ENCODE measurements at regions not wholly inside any gene's neighbourhood (a gene's known extent, or its start where the extent isn't known, plus 50 kb on each side); places are given as distances from the start of the nearest gene placed in this dataset.
"Not testable (repeated sequence)": the region's sequence is repeated elsewhere in the genome, so short reads cannot be mapped to it uniquely, and the experiment has no call there.

GRCh38 chr10:95137990-95138625, 55.9 kb upstream of the ACSM6 start:
- not testable (repeated sequence) for FAIRE-seq

GRCh38 chr10:95134490-95134889, 59.5 kb upstream of the ACSM6 start:
- FAIRE-seq (no peak), DNase-seq (ENCODE audit: insufficient read length, low spot score) (no peak)

More at GRCh38 chr10:95137990-95138625, 55.9 kb upstream of the ACSM6 start:
- not testable (repeated sequence) for DNase-seq (ENCODE audit: insufficient read length, low spot score)

- no peak for DNase-seq (ENCODE audit: insufficient read length, low spot score)
- no peak for FAIRE-seq
These were observed 60.0 kb upstream of the ACSM6 start for GRCh38 chr10:95133997-95134396.

- FAIRE-seq (peak; percentile 86), DNase-seq (ENCODE audit: insufficient read length, low spot score) (peak; percentile 42)
These were observed 60.9 kb upstream of the ACSM6 start for GRCh38 chr10:95133016-95133752.

- not testable (repeated sequence) for FAIRE-seq; DNase-seq (ENCODE audit: insufficient read length, low spot score)
These were observed 61.1 kb upstream of the CYP2C8 start for GRCh38 chr10:95130429-95130828.

GRCh38 chr10:95125582-95125981, 56.3 kb upstream of the CYP2C8 start:
- DNase-seq (ENCODE audit: insufficient read length, low spot score) (no peak), FAIRE-seq (no peak)

GRCh38 chr10:95122736-95123135, 53.4 kb upstream of the CYP2C8 start:
- FAIRE-seq, result no peak
- DNase-seq (ENCODE audit: insufficient read length, low spot score), result no peak

GRCh38 chr10:95121904-95122303, 52.6 kb upstream of the CYP2C8 start:
- FAIRE-seq (no peak), DNase-seq (ENCODE audit: insufficient read length, low spot score) (no peak)

All from GM19239 (cell line).